IMR-90 (cell line): ENCODE measurements at regions not wholly inside any gene's neighbourhood (a gene's known extent, or its start where the extent isn't known, plus 50 kb on each side); places are given as distances from the start of the nearest gene placed in this dataset.

Source experiments
- MAZ ChIP-seq: IDR thresholded peaks from 2 replicates; pipeline ENCODE4 v1.6.1; 2012; ENCODE audit warnings: low read depth, mild to moderate bottlenecking, low read length, improper control_type of control experiment, moderate library complexity, borderline replicate concordance
- POLR2A ChIP-seq: IDR thresholded peaks from 2 replicates; pipeline ENCODE4 v1.6.1; 2012; ENCODE audit warnings: mild to moderate bottlenecking, low read depth, low read length
- RAD21 ChIP-seq: IDR thresholded peaks from 2 replicates; pipeline ENCODE4 v1.6.1; 2012; ENCODE audit warnings: low read length, improper control_type of control experiment
- RFX5 ChIP-seq: IDR thresholded peaks from 2 replicates; pipeline ENCODE4 v1.8.0; 2012; ENCODE audit warnings: low read depth, mild to moderate bottlenecking, low read length, moderate library complexity
- TF ChIP-seq, protein P1 (sequence below): conservative IDR thresholded peaks from 2 replicates; pipeline ENCODE4 v1.5.1; 2012; ENCODE audit warnings: mild to moderate bottlenecking, low read depth, low read length, improper control_type of control experiment

DNA sequence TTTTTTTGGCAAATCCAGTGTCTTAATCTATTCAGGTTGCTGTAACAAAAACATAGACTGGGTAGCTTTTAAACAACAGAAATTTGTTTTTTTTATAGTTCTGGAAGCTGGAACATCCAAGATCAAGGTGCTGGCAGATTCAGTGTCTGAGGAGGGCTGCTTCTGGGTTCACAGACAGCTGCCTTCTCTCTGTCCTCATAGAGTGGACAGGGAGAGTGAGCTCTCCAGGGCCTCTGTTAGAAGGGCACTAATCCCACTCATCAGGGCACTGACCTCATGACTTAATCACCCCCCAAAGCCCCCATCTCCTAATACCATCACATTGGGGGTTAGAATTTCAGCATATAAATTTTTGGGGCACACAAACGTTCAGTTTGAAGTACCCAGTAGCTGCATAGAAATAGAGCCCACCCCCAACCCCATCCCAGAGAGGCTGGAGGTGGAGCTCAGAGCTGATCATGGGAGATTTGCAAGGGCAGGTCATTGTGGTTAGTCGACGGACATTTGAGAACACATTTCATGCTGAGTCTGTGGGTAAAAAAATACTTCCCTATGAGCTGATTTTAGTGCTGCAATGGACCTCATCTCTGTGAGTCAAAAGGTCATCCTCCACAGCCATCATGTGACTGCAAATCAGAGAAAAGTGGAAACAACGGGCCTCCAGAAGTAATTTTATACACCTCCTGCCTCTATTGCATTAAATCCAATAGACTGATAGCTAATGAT, 203.1 kb upstream of the CADM1 start:
- TF ChIP-seq RFX5, result no peak
- TF ChIP-seq, protein P1, sequence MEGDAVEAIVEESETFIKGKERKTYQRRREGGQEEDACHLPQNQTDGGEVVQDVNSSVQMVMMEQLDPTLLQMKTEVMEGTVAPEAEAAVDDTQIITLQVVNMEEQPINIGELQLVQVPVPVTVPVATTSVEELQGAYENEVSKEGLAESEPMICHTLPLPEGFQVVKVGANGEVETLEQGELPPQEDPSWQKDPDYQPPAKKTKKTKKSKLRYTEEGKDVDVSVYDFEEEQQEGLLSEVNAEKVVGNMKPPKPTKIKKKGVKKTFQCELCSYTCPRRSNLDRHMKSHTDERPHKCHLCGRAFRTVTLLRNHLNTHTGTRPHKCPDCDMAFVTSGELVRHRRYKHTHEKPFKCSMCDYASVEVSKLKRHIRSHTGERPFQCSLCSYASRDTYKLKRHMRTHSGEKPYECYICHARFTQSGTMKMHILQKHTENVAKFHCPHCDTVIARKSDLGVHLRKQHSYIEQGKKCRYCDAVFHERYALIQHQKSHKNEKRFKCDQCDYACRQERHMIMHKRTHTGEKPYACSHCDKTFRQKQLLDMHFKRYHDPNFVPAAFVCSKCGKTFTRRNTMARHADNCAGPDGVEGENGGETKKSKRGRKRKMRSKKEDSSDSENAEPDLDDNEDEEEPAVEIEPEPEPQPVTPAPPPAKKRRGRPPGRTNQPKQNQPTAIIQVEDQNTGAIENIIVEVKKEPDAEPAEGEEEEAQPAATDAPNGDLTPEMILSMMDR, result no peak
- TF ChIP-seq RAD21, result no peak
- TF ChIP-seq MAZ, result no peak
- TF ChIP-seq POLR2A, result no peak
